Activated CD8-positive, alpha-beta memory T cell treated with anti-CD3 and anti-CD28 coated beads, Interleukin-2, amount 10 ng/mL, durations not matched to agents 7 days and 5 days (primary cell): ENCODE measurements at regions not wholly inside any gene's neighbourhood (a gene's known extent, or its start where the extent isn't known, plus 50 kb on each side); places are given as distances from the start of the nearest gene placed in this dataset.

ENCODE experiments used
- ATAC-seq: fragments of 150-1000 bp; cut with Tn5 transposase; one replicate; pipeline ENCODE4 v1.10.0; 2021; ENCODE audit warnings: moderate library complexity
- CTCF ChIA-PET: fragments of 350-600 bp; sonication (Branson Sonifier 250); formaldehyde crosslinking; loops from one replicate; lab custom pipeline; 2021; ENCODE audit warnings: antibody characterized with exemption; lab: Charles Lee
- DNase-seq: peaks from one replicate; pipeline ENCODE4 v3.0.0-alpha.2; 2020
- H3K27ac Mint-ChIP-seq: one replicate; pipeline ENCODE4 v1.8.0; 2021; ENCODE audit warnings: mild to moderate bottlenecking, mixed read lengths
- H3K27me3 Mint-ChIP-seq: one replicate; pipeline ENCODE4 v1.8.0; 2021; ENCODE audit warnings: mixed read lengths
- H3K36me3 Mint-ChIP-seq: one replicate; pipeline ENCODE4 v1.8.0; 2021; ENCODE audit warnings: mild to moderate bottlenecking, mixed read lengths
- H3K4me1 Mint-ChIP-seq: one replicate; pipeline ENCODE4 v1.8.0; 2021; ENCODE audit warnings: mixed read lengths
- H3K4me3 Mint-ChIP-seq: one replicate; pipeline ENCODE4 v1.8.0; 2021; ENCODE audit warnings: mild to moderate bottlenecking, moderate library complexity, mixed read lengths
- H3K9me3 Mint-ChIP-seq: one replicate; pipeline ENCODE4 v1.8.0; 2022; ENCODE audit warnings: low read depth, mixed read lengths

DNA sequence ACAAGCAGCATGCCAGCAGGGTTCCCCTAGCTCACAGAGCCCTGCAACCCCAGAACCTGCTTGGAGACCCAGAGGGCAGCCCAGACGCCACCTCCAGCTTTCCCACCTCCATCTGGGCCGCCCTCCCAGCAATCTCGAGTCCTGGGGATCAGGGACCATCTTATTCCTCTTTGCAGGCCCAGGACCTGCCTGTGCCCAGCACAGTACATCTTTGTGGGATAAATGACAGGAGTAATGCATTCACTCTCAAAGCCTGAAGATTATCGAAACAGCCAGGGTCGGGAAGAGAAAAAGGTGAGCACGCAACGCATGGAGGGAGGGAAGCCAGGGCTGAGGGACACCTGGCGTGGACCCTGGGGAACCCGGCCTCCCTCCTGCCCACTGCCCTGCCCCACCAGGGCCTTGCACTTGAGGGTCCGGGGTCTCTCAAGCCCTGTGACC is 144.1 kb downstream of the NDUFA10 start:
- H3K9me3 Mint-ChIP-seq, result peaks cover 10% of the 10 kb centered on the region
- DNase-seq, result peak; percentile 14
- H3K4me3 Mint-ChIP-seq, result no peak overlapping the region

DNA sequence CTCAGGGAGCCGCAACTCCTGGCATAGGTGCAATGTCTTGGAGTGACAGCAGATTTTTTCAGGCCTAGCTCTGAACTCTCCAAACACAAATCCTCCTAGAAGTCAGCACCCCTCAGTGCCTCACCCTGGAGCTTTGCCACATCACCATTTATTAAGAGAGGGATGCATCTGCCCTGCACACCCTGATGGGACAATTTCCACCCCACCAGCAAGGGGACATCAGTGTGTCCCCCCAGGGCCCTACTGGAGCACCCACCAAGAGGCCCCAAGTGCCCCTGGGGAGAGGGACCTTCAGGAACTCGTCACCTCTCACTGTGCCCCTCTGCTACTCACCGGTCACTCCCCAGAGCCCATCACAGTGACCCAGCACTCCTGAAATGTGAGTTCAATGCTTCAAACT is 144.7 kb downstream of the NDUFA10 start:
- ATAC-seq (no peak), DNase-seq (peak; percentile 5)
- peaks cover 9% of the 10 kb centered on the region for H3K9me3 Mint-ChIP-seq
- peaks cover 17% of the 10 kb centered on the region for H3K27me3 Mint-ChIP-seq
- H3K4me1 Mint-ChIP-seq, result no peaks in the 10 kb centered on the region
- H3K4me3 Mint-ChIP-seq, result no peak overlapping the region
- H3K36me3 Mint-ChIP-seq, result peaks cover 2% of the 10 kb centered on the region
- H3K27ac Mint-ChIP-seq, result no peak overlapping the region
- CTCF ChIA-PET, result no interaction called here

More for the DNA sequence above, 144.1 kb downstream of the NDUFA10 start:
- Mint-ChIP-seq H3K27ac (no peak overlapping the region), H3K4me1 (no peaks in the 10 kb centered on the region), H3K27me3 (peaks cover 17% of the 10 kb centered on the region), H3K36me3 (peaks cover 2% of the 10 kb centered on the region)
- CTCF ChIA-PET, result interaction anchor here (1.4 kb wide), 1 partner anchor 9 kb away, joined by 3 read pairs; no protein-coding TSS in a partner anchor
- no peak for ATAC-seq

DNA sequence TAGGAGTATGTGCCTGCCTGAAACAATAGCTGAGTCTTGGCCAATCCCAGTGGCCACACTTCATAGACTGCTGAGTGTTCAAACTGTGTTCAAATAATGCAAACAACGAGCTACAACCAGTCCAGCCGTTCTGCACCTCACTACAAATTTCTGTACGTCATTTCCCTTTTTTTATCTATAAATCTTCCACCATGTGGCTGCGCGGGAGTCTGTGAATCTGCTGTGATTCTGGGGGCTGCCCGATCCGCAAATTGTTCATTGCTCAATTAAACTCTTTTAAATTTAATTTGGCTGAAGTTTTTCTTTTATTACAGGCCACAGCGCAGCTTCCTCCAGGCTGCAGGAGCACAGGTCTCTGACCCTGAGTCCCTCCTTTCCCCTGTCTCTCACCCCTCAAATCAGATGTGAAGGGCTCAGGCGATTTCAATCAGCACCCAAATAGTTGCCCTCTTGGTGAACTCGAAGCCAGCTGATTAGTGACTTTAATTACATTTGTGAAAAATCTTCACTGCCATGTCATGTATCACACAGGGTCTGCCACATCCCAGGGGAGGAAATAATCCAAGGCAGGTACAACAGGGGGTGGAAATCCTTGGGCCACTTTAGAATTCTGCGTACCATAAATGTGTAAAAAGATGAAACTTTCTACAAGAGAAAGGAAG is 145.6 kb downstream of the NDUFA10 start:
- Mint-ChIP-seq H3K4me3 (no peak overlapping the region), H3K27ac (no peak overlapping the region), H3K27me3 (peaks cover 17% of the 10 kb centered on the region), H3K36me3 (peaks cover 2% of the 10 kb centered on the region), H3K9me3 (peaks cover 1% of the 10 kb centered on the region), H3K4me1 (no peaks in the 10 kb centered on the region)
- CTCF ChIA-PET, result no interaction called here
- peak; percentile 16 for DNase-seq
- ATAC-seq, result no peak

DNA sequence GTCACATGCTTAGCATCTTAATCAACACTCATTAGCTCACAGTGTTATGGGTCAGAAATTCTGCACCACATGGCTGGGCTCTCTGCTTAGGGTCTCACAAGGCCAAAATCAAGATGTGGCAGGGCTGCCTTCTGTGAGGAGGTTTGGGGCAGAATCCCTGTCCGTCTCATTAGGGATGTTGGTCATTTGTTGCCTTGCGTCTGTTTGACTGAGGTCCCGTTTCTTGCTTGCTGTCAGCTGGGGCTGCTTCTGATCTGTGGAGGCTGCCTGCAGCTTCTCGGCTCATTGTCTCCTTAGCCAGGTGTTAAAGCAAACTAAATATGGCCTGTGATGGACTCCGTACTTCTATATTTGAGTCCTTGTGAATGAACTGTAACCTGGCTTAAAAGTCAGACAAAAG is 146.5 kb downstream of the NDUFA10 start:
- Mint-ChIP-seq H3K27ac (no peak overlapping the region), H3K36me3 (peaks cover under 1% of the 10 kb centered on the region), H3K27me3 (peaks cover 23% of the 10 kb centered on the region), H3K9me3 (no peaks in the 10 kb centered on the region), H3K4me3 (no peak overlapping the region), H3K4me1 (no peaks in the 10 kb centered on the region)
- DNase-seq (peak; percentile 23), ATAC-seq (no peak)
- CTCF ChIA-PET, result no interaction called here

DNA sequence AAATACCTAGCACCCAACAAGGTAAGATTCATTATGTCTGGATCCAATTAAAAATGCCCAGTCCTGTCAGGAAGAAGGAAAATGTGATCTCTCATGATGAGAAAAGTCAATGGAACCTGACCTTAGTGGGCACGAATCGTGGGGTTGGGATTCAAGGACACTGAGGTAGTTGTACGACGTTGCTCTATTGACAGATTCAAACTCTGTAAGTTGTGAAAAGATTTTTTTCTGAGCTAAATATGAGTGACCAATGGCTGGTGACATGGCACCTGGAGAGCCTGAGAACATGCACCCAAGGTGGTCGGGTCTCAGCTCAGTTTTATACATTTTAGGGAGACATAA is 148.2 kb downstream of the NDUFA10 start:
- CTCF ChIA-PET, result no interaction called here
- H3K9me3 Mint-ChIP-seq, result no peaks in the 10 kb centered on the region
- no peak overlapping the region for H3K4me3 Mint-ChIP-seq
- H3K4me1 Mint-ChIP-seq, result no peaks in the 10 kb centered on the region
- no peaks in the 10 kb centered on the region for H3K36me3 Mint-ChIP-seq
- peak; percentile 9 for DNase-seq
- H3K27ac Mint-ChIP-seq, result no peak overlapping the region
- ATAC-seq, result no peak
- peaks cover 20% of the 10 kb centered on the region for H3K27me3 Mint-ChIP-seq

DNA sequence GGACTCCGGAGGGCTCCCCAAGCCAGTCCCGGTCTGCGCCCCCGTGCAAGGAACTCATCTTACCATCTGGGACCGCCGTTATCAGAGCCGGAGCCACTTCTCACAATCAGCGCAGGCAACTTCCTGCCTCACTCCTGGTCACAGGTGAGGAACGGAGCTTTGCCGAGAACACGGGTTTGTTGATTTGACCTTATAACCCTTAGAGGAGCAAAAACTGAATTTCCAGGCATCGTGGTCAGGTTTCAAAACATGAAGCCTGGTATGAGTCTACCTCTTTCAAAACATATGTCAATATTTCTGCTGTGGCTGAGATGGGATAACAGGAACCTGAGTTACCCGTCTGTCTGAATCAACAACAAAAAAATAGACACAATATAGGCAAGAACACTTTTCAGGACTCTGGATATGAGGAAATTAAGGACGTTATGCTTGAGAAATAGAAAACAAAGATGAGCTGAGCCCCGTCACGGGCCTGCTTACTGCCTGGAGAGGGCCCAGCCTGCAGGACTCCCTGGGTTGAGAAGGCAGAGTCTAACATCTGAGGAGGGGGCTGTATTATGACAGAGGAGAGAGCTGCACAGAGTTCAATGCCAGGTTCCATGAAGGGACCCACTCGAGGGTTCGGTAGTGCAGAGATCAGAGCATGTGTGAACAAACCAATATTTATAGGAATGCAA is 148.7 kb downstream of the NDUFA10 start:
- H3K27me3 Mint-ChIP-seq, result peaks cover 16% of the 10 kb centered on the region
- no peaks in the 10 kb centered on the region for H3K9me3 Mint-ChIP-seq
- CTCF ChIA-PET, result no interaction called here
- H3K27ac Mint-ChIP-seq, result no peak overlapping the region
- no peaks in the 10 kb centered on the region for H3K4me1 Mint-ChIP-seq
- no peak overlapping the region for H3K4me3 Mint-ChIP-seq
- no peaks in the 10 kb centered on the region for H3K36me3 Mint-ChIP-seq
- peak; percentile 26 for DNase-seq
- ATAC-seq, result no peak

DNA sequence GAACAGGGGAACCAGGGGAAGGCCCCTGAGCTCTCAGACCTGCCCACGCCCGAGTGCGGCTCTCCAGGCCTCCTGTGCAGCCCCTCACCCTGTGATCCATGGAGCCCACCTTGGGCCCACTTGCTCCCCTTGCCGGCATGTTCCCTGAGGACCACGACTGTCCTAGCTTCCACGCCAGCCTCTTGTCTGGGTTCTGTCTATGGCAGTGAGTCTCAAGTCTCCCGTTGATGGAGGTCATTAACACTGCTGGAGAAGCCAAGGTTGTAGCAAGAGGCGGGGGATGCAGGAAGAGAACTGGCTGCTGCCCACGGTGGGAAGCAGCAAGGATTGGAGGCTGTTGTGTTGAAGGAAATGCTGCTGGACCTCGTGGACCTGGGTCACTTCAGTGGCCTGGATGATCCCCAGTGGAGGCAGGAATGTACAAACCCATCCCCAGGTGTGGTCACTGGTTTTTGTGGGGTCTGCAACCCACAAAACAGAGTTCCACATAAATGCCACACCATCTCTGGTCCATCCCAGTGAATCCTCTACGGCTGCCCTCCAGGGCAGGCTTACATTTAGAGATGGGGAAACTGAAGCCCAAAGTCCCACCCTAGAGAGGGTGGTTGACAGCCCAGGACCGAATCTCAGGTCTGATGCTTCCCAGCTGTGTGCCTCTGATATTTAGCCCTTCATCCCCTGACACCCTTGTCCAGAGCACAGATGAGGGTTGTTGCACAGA is 150.3 kb downstream of the NDUFA10 start:
- CTCF ChIA-PET, result no interaction called here
- no peaks in the 10 kb centered on the region for H3K9me3 Mint-ChIP-seq
- H3K27ac Mint-ChIP-seq, result no peak overlapping the region
- H3K36me3 Mint-ChIP-seq, result no peaks in the 10 kb centered on the region
- no peak for ATAC-seq
- no peaks in the 10 kb centered on the region for H3K4me1 Mint-ChIP-seq
- H3K27me3 Mint-ChIP-seq, result peaks cover 10% of the 10 kb centered on the region
- peak; percentile 8 for DNase-seq
- no peak overlapping the region for H3K4me3 Mint-ChIP-seq

DNA sequence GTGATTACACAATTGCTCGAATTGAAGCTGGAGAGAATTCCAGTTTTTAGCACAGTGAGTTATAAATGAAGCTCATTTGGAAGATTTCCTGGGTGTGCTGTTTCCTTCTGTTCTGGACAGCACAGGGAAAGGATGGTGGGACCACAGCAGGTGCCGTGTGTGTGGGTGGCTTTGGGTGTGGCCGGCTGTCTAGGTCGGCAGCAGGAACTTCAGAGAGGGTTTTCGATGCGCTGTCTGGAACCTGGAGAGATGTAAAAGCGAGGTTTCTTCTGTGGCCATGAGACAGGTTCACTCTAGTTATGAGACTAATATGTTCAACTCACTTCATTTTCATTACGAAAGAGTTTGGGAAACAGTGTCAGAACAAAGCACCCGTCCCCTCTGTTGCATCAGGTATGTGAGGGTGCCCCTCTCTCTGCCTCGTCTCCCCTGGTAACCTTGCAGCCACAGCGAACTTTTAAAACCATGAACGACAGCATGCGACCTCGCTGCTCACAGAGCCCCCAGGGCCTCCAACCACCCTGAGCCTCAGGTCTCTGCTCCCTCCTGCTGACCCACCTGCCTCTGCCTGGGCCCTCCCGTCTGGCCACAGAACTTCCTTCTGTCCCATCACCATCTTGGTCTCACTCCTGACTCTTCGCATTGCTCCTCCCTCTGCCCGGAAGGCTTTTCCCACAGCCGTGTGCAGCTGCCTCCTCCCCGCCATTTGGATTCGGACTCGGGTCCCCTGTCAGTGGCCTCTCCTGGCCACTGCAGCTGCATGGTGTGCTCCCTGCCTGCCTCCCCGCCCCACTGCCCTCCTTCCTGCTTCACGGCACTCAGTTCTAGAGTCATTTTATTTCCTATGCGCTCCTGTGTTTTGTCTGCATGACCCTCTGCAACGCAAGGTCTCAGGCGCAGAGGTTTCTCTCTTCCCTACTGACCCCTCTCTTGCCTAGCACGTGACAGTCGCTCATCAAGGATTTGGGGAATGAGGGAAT is 151.2 kb downstream of the NDUFA10 start:
- no peaks in the 10 kb centered on the region for H3K36me3 Mint-ChIP-seq
- H3K4me3 Mint-ChIP-seq, result no peak overlapping the region
- ATAC-seq (no peak), DNase-seq (peak; percentile 18)
- peaks cover 9% of the 10 kb centered on the region for H3K27me3 Mint-ChIP-seq
- H3K27ac Mint-ChIP-seq, result no peak overlapping the region
- H3K4me1 Mint-ChIP-seq, result no peaks in the 10 kb centered on the region
- no peaks in the 10 kb centered on the region for H3K9me3 Mint-ChIP-seq
- CTCF ChIA-PET, result no interaction called here

DNA sequence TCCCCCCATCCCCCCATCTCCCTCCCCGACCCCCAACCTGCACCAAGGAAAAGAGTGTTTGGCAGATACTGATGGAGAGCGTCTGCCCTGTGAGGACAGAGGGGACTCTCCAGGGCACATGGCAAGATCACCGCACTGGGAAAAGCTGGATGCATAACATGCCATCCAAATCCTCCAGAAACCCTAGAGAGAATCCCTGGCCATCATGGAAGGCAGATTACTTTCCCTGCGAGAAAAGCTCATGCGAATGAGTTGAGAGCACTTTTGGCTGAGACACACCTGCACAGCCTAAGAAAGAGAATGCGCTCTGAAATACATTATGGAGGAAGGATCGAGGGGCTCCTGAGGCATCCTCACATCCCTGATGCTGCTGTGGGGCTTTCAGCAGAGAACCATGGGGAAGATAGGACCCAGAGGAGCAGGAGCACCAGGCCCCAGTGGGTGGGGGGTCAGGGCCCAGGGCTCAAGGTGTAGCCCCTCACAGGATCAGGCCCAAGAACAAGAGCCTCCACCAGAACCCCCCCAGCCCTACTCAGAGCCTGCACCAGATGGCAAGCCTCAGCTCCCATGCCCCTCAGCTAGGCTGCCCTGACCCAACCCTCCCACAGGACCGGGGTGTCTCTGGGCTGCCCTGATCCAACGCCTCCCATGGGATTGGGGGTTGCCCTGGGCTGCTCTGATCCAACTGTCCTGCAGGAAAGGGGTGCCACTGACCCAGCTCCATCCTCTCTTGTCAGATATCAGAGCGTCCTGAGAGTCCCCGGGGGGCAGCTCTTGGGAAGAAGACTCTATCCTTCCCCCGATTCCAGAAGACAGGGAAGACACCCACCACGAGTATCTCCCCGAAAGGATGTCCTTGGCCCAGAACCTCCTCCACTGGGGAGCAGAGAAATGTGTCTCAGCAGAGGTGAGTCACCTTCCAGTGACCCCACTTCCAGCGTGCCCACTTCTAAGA is 153.4 kb downstream of the NDUFA10 start:
- Mint-ChIP-seq H3K36me3 (no peaks in the 10 kb centered on the region), H3K4me3 (no peak overlapping the region), H3K27me3 (peaks cover 6% of the 10 kb centered on the region), H3K4me1 (no peaks in the 10 kb centered on the region), H3K27ac (no peak overlapping the region), H3K9me3 (no peaks in the 10 kb centered on the region)
- no peak for ATAC-seq
- CTCF ChIA-PET, result interaction anchor here (0.7 kb wide), 1 partner anchor 11 kb away, joined by 3 read pairs; no protein-coding TSS in a partner anchor
- DNase-seq, result no peak

DNA sequence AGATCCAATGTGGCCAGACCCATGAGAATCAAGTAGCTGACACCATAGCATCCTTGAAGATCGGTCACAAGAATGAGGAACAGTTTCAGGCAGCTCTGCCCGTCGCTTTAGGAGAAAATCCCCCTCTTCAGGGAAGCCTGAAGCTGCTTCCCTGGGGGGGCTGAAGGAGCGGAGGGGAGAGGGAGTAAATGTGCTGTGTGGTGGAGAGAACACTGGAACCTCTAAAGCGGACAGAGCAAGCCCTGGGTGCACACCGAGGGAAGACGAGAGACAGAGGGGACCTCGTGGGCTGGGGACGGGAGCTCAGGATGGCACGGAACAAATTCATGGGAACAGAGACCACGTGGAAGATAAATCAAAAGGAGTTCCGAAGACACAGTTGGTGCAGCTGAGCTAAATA is 154.3 kb downstream of the NDUFA10 start:
- H3K27ac Mint-ChIP-seq, result no peak overlapping the region
- no peaks in the 10 kb centered on the region for H3K9me3 Mint-ChIP-seq
- ATAC-seq (no peak), DNase-seq (no peak)
- peaks cover 6% of the 10 kb centered on the region for H3K27me3 Mint-ChIP-seq
- H3K36me3 Mint-ChIP-seq, result no peaks in the 10 kb centered on the region
- no peaks in the 10 kb centered on the region for H3K4me1 Mint-ChIP-seq
- CTCF ChIA-PET, result interaction anchor here (0.7 kb wide), 1 partner anchor 12 kb away, joined by 3 read pairs; no protein-coding TSS in a partner anchor
- H3K4me3 Mint-ChIP-seq, result no peak overlapping the region

DNA sequence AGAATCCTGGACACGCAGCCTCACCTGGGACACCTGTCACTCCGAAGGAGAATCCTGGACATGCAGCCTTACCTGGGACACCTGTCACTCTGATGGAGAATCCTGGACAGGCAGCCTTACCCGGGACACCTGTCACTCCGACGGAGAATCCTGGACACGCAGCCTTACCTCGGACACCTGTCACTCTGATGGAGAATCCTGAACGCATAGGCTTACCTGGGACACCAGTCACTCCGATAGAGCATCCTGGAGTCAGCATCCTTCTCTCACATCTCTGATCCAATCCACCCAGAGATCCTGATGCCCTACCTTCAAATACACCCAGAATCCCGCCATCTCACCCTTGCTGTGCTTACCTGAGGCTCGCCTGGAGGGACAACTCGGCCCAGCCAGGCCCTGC is 154.9 kb downstream of the NDUFA10 start:
- peaks cover 6% of the 10 kb centered on the region for H3K27me3 Mint-ChIP-seq
- no peak for ATAC-seq
- no peak for DNase-seq
- CTCF ChIA-PET, result no interaction called here
- H3K4me1 Mint-ChIP-seq, result no peaks in the 10 kb centered on the region
- no peak overlapping the region for H3K4me3 Mint-ChIP-seq
- no peaks in the 10 kb centered on the region for H3K36me3 Mint-ChIP-seq
- H3K27ac Mint-ChIP-seq, result no peak overlapping the region
- no peaks in the 10 kb centered on the region for H3K9me3 Mint-ChIP-seq
